Activated CD8-positive, alpha-beta memory T cell treated with anti-CD3 and anti-CD28 coated beads, Interleukin-2, amount 50 U/mL, for 1 hour (primary cell): ENCODE measurements at regions not wholly inside any gene's neighbourhood (a gene's known extent, or its start where the extent isn't known, plus 50 kb on each side); places are given as distances from the start of the nearest gene placed in this dataset.
"Not testable (repeated sequence)": the region's sequence is repeated elsewhere in the genome, so short reads cannot be mapped to it uniquely, and the experiment has no call there.

Experiments
- DNase-seq: peaks from one replicate; pipeline ENCODE4 v3.0.0-alpha.2; 2020; ENCODE audit errors: extremely low read depth

DNA sequence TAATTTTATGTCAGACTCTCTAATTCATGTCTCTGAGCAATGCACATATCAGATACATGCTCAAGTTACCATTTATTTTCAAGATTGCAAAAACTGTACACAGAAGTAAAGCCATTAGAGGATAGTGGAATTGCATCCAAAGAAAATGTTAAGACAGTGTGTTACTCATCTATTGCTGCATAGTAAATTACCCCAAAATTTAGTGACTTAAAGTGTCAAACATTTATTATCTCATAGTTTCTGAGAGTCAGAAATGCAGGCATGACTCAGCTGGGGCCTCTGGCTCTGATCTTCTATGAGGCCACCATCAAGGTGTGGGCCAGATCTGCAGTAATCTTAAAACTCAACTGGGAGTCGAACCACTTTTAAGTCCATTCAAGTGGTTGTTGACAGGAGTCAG lies 275.2 kb downstream of the QDPR start:
- no peak for DNase-seq

- DNase-seq = no peak
These were observed 277.2 kb downstream of the QDPR start for GRCh38 chr4:17234678-17235077.

DNA sequence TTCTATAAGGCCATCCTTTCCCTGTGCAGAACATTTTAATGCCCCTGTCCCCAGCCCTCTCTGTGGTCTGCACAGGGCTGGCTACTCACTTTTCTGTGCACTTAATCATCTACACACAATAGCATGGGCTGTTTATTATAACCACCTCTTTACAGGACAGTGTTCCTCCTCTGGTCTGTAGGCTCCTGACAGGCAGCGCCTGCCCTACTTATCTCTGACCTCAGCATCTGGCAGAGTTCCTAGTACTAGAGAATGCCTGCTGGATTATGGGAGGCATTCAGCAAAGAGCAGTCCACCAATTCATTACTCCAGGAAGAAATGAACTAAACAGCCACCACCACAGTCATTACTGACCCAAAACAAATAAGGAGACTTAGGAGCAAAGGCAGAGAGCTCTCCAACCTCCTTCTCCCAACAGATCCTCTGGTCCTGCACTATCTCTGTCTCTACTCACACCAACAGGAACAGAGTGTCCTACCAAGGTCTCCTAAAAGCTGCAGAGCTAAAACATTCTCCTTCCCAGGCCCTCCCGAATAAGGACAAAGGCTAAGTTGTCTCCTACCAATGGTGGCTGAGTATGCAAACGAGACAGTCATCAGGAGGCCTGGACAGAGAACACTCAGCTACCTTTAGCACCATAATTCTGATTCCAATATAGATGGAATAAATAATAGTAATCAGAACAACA lies 279.2 kb downstream of the QDPR start:
- no peak for DNase-seq

DNA sequence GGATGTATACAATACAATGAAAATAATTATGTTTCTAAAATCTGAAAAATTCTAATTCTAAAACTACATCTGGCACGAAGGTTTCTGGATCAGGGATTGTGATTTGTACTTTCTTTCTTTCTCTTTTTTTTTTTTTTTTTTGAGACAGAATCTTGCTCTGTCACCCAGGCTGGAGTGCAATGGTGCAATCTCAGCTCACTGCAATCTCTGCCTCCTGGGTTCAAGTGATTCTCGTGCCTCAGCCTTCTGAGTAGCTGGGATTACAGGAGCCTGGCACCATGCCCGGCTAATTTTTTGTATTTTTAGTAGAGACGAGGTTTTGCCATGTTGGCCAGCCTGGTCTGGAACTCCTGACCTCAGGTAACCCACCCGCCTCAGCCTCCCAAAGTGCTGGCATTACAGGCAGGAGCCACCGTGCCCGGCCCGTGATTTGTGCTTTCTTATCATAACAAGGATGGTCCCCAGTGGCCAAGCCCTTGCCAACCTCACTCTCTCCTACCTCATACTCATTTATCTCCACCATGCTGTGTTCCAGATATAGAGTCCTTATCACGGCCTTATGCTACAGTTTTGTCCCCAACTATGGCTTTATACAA lies 279.9 kb downstream of the QDPR start:
- not testable (repeated sequence) for DNase-seq

DNA sequence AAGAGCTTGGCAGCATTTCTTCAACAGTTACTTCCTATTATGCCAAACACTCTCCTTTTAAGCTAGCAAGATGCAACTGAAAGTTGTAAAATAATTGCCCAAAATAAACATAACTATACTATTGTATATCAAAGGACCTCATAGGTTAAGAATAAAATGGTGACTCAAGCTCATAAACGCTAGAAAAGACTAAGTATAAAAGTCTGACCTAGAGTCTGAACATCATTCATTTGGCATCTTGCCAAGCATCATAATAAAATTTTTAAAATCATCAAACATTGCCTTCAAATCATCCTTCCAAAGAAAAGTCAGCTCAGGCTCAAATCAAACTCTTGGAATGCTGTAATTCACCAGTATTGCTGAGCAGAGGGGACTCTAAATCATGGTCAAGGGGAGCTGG lies 281.2 kb downstream of the QDPR start:
- no peak for DNase-seq

GRCh38 chr4:17220816-17221215 lies 291.1 kb downstream of the QDPR start:
- no peak for DNase-seq

- no peak for DNase-seq
These were observed 293.1 kb downstream of the QDPR start for GRCh38 chr4:17218786-17219185.

GRCh38 chr4:17206829-17207801 lies 304.8 kb downstream of the QDPR start:
- no peak for DNase-seq

- DNase-seq = no peak
These were observed 306.5 kb upstream of the LDB2 start for GRCh38 chr4:17204908-17205307.

DNA sequence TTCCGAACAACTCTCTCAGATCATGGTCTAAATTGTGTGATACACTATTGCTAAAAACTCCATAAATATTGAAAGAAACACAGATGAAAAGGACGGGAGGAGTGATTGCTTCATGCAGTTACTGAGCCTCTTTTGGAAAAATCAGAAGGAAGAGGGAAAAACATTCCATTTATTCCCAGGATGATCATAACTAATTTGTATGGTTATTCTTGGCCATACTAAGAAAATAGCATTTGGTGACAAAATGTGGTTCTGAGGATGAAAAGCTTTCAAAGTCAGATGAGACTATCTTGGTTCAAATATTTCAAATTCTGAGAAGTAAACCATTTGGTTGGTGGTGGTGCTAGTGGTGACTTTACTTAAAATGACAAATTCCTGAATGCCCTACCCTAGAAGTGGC lies 305.4 kb upstream of the LDB2 start:
- no peak for DNase-seq

DNA sequence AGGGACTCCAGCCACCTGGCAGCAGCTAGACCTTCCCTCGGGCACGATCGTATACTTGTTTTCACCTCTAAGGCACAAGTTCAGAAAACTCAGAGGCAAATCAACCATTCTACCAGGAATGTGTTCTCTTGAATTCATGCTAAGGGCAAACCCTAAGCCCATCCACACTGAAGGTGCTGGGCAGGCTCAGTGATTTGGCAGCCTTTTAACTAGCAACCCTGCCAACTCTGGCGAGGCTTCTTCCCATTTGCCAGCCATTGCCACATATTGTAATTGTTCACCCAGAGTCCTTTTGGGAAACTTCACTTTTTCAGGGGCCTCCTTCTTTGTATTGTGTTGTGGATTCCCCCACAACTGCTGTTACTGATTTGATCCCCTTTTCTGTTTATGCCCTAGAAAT lies 298.6 kb upstream of the LDB2 start:
- no peak for DNase-seq

DNA sequence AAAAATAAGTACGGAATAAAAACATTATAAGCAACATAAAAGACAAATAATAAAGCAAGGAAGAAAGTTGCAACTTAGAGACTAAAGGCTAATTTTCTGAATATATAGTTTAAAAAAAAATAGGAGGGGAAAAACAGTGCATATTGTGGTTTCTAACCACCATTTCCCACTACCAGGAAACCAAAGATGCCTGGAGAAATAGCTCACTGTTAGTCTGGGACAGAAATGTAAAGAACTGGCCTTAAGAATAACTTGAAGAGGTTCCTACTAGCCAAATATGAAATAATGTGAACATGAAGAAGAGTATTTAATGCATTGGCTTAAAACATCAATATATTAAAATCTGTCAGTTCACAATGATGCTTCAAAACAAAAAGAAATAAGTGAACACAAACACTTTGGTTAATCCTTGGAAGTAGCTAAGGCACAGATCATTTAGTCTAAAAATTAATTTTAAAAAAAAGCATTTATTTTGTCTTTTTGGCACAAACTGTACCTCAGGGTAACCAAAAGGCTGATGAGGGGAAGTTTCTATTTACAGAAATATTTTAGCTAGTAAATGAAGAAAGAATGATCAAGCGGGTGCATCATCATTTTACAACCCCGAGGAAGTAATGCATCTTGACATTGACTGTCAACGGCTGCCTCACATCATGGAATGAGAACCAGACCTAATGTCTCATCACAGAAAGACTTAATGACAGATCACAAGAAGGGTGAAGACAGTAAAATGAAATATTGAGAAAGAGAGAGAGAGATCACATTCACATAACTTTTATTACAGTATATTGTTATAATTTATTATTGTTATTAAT lies 297.2 kb upstream of the LDB2 start:
- no peak for DNase-seq

- no peak for DNase-seq
These were observed 296.1 kb upstream of the LDB2 start for GRCh38 chr4:17194586-17194985.

DNA sequence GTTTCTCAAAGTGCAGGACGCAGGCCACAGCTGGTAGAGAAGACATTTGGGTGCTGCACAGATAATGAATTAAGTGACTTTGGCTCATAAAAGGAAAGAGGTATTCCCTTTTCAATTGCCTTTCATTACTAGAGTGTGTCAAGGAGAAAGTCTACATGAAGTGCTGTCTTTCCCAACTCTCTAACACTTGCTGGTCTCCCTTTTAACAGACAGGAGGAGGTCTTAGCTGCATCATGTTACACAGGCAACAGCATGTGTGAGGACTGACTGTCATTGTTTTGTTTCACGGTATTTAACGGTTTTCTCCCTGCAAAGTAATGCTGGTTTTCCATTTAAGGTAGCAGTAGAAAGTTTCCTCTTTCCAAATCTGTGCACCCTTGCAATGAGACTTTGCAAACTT lies 291.3 kb upstream of the LDB2 start:
- no peak for DNase-seq

DNA sequence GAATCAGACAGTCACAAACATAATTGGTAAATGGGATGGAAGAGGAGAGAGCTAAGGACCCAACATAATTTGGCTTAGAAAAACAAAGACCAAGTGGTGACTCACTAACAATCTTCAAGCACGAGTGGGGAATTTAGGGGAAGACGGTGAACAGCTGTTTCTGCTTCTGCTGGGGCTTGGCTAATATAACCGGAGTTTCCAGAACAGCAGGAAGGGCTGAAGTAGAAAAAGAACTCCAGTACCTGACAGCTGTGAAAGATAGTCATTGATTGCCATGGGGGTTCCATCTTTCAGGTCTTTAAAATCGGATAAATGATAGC lies 290.9 kb upstream of the LDB2 start:
- no peak for DNase-seq

GRCh38 chr4:17188547-17189400 lies 290.3 kb upstream of the LDB2 start:
- DNase-seq = no peak

- no peak for DNase-seq
These were observed 289.7 kb upstream of the LDB2 start for GRCh38 chr4:17188125-17188524.

GRCh38 chr4:17187003-17187402 lies 288.6 kb upstream of the LDB2 start:
- no peak for DNase-seq

DNA sequence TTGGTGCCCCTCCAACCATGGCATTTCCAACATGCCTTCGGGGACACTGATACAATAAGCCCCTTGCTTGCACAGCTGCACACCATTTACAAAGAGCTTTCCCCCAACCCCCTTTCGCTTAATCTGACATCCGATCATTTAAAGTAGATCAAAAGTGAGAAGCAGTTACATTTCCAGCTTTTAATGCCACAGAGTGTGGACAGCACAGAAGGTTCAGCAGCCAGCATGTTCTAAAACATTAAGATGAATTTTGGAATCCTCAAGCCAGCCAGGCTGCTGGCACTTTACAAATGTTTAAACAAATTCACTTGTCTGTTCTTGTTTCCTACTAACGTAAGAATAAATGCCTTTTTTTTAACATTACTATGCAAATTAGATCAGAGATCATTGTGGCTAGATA lies 284.4 kb upstream of the LDB2 start:
- no peak for DNase-seq

GRCh38 chr4:17174751-17175150 lies 276.3 kb upstream of the LDB2 start:
- no peak for DNase-seq

GRCh38 chr4:17173300-17173699 lies 274.9 kb upstream of the LDB2 start:
- no peak for DNase-seq
